ENCODE measurements at regions not wholly inside any gene's neighbourhood (a gene's known extent, or its start where the extent isn't known, plus 50 kb on each side); places are given as distances from the start of the nearest gene placed in this dataset.
A peak's percentile ranks its signal among the peaks of the same experiment; 100 is the strongest.
"Not testable (repeated sequence)": the region's sequence is repeated elsewhere in the genome, so short reads cannot be mapped to it uniquely, and the experiment has no call there.

DNA sequence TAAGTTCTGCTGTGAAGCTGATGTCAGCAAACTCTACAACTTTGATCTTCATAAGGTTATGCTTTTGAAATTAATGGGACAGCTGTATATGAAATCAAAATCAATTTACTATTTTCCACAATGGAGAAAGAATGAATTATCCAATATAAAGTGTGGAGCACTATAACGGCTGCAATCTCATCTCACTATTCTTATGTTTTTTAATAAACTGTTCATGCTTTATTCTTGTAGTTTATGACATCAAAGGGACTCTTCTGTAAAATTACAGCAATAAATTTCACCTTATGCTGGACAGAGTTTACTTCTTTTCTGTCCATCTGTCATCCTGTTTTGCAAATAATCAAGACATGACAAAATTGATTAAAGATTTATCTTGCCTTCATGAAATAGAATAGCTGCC is 192.5 kb downstream of the TECRL start:
- no peak for FAIRE-seq

DNA sequence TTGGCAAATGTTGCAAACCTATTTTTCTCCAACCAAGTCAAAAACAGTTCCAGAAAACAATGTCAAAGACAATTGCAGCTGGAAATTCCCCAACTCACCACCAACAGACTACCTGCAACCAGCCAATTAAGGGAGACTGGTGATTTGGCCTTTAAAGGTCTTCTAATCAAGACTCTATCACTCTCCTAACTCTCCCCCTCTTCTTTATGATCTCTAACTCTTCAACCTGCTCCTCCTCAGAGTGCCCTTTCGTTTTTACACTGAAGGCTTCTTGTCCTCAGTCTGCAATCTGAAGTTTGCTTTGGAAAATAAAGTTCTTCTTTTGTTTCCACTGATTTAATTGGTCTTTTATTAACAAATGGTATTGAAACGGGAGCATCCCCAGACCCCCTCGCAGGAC is 203.9 kb downstream of the TECRL start:
- no peak for FAIRE-seq

DNA sequence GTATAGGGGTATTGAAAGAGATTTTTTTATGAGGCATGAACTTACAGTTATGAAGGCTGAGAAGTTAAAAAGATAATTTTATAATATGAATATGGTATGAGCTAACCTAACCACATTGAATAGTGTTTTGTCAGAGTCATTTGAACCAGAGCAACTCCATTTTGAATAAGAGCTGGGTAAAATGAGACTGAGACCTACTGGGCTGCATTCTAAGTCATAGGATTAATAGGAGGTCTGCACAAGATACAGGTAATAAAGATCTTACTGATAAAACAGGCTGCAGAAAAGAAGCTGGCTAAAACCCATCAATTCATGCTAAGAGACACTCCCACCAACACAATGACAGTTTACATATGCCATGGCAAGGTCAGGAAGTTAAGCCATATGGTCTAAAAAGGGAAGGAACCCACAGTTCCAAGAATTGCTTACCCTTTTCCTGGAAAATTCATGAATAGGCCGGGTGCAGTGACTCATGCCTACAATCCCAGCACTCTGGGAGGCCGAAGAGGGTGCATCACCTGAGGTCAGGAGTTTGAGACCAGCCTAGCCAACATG is 209.2 kb downstream of the TECRL start:
- FAIRE-seq: no peak

DNA sequence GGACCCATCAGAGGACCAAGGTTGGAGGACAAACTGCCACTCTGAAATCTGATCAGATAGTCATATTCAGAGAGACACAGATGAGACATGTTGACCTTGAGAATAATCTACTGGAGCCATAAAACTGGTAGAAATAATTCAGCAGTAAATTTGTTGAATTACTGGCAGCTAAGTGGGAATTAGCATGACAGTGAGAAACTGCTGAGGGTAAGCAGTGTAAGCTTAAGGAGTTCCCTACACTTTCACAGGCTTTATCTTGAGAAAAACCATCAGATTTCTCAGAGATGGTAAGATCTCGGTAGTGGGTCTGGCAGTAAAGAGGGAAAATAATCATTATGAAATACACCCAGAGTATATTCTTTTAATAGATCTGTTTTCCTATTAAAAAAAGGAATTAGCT is 213.7 kb downstream of the TECRL start:
- no peak for FAIRE-seq

DNA sequence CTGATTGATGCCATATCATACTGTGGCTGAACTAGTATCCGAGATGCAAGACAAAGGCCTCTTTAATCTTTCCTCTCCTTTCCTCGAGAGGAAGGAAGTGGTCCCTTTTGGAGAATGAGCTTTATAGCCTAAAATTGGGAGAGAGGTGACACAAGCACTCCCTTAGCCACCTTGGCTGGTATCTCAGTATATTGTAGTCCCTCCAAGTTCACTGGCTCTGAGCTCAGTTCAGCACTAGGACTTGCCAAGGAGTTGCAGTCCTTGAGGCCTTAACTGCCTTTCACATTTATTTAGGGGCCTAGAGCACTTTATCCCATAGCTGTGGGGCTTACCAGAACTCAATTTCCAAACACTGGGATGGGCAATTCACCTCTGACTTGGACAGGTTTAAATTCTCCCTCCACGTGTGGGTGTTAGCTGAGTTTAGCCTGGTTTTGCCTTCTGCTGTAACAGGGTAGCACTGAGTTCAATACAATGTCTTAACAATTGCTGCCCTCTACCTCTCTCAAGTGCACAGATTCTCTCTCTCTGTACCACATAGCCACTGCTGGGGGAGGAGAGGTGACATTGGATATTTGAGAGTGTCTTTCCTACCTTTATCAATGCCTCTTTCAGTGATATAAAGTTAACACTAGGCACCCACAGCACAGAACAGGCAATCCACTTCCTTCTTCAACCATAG is 216.4 kb downstream of the TECRL start:
- no peak for FAIRE-seq

DNA sequence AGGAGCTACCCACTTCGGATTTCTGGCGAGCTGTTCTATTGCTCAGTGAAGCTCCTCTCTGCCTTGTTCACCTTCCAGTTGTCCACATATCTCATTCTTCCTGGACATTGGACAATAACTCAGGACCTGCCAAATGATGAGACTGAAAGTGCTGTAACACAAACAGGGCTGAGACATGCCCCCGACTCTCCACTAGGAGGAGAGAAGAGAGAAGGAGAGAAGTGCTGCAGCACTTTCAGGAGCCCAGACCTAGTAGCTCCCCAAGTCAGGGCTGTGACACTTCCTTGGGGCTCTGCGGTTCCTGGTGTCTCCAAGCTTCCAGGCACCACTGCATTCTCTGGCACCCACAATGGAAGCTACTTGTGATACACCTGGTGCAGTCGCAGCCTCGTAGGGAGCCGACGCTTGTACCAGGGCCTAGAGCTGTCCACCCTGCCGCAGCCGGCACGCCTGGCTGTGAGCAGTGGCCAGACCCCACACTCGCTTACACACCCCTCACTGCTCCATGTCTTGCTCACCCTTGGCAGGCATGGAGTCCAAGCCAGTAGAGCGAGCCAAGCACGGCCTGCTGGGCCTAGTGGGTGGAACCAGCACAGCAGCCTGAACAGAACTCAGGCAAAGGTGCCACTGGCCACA is 234.9 kb downstream of the TECRL start:
- FAIRE-seq: no peak

DNA sequence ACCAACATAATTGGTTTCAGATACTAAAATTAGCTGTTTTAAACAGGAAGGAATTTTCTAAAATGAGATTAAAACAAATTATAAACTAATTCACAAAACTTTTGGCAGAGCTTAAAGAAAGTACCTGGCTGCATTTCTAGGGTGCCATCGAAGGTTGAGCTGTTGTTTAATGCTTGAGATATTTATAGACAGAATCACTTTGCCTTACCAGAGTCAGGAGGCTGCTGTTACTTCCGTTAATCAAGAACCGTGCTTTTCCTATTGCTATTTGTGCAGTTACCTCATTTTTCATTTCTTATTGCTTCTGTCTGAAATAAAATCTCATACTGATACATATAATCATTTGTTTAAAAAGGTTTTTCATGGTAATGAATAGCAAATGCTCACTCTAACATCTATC is 242.9 kb downstream of the TECRL start:
- FAIRE-seq: no peak

DNA sequence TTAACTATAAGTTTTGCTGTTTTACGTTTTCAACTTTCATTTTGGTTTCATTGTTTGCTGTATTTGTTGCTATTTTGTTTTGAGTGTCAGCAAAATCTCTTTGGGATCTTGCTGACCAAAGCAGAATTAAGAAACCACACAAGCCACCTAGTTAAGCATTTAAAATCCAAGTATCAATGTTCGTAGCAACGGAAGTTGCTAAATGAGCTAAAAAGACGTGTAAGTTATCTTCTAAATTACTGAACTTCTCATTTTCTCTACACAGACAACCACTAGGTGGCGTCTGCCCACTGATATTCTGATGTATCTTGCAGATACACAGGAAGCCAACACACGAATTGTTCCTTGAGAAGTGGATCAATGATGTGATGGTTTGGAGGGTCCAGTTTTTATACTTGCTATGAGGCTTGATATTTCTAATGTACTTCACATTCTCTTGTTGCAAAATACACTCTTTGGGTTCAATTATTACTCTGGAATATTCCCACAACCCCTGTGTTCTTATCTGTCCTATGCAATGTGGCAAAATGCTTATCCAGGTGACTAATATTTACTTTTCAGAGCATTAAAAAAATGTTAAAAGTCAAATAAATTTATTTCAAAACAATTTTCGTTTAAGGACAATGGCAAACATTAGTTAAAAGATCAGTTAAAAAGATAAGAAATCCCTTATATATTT is 250.5 kb downstream of the TECRL start:
- peak; percentile 92 for FAIRE-seq

DNA sequence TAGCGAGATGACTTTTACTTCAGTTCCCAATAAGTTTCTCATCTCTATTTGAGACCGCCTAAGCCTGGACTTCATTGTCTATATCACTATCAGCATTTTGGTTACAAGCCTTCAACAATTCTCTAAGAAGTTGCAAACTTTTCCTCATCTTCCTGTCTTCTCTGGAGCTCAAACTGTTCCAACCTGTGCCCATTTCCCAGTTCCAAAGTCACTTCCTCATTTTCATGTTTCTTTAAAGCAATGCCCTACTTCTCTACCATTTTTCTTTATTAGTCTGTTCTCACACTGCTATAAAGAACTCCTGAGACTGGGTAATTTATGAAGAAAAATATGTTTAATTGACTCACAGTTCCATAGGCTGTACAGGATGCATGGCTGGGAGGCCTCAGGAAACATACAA is 251.9 kb downstream of the TECRL start:
- no peak for FAIRE-seq

DNA sequence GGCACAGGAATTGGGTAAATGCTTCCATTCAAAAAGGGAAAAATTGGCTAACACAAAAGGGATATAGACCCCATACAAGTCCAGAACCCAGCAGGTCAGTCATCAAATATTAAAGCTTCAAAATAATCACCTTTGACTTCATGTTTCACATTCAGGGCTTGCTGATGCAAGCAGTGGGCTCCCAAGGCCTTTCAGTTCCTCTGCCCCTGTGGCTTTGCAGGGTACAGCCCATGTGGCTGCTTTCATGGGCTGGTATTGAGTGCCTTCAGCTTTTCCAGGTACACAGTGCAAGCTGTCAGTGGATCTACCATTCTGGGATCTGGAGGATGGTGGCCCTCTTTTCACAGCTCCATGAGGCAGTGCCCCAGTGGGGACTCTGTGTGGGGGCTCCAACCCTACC is 253.0 kb downstream of the TECRL start:
- FAIRE-seq: no peak

DNA sequence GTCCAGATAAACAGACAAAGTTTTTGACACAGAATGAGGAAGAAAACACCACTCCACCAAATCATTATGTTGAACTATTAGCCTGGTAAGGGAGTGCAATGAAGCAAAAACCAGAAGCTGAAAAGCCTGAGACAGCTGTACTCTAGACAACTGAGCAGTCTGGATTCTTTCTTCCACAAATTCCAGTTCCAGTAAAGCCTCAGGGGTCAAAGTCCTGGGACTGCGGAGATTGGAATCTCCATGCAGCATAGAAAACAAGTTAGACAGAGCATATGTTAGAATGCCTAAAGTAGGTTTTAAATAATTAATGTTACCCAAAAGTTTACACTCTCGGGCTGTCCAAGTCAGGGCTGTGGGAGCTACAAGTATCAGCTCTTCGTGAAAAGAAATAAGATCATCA is 263.2 kb downstream of the TECRL start:
- FAIRE-seq: no peak

DNA sequence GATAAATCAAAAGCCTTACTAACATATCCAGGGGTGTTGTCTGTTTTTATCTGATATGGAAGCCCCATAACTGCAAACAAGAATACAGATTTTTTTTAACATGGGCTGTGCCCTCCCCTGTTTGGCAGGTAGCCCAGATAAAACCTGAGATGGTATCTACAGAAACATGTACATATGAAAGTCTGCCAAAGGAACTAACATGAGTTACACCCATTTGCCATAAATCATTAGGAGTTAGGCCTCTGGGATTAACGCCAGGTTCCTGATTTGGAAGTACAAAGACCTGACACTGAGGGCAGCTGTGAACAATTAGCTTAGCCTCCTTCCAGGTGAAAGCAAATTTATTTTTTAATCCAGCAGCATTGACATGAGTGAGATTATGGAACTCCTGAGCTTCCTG is 264.3 kb downstream of the TECRL start:
- no peak for FAIRE-seq

DNA sequence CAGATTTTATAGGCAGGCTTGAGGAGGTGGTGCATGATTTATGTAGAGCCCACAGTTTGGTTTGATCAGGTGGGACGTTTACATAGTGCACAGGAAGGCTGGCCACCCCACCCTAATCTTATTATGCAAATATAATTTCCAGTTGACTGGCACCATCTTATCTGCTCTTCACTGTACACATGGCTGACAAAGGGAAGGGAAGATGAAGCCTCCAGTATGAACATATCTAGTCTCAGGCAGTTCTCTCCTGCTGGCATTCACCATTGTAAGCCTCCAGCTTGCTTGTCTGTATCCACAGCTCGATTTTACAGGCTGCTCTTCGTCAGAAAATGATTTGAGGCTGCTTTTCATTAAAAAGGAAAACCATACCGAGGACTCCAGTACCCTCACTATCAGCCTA is 278.3 kb downstream of the TECRL start:
- no peak for FAIRE-seq

DNA sequence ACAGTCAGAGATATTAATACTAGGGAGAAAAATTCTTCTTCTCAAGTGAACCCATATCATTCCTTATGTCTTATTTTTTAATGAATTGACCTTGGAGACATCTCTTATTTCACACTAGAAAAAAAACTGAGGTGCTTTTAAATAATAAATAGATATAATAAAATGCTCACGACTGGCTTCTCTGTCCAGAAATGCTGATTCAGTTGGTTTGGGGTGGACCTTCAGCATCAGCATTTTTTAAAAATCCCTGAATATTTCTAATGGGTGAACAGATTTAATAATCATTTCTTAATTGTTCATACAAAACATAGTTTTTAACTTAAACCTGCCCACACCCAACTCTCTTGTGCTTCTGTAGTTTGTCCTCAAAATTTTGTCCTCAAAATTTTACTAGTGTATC is 283.9 kb downstream of the TECRL start:
- no peak for FAIRE-seq

DNA sequence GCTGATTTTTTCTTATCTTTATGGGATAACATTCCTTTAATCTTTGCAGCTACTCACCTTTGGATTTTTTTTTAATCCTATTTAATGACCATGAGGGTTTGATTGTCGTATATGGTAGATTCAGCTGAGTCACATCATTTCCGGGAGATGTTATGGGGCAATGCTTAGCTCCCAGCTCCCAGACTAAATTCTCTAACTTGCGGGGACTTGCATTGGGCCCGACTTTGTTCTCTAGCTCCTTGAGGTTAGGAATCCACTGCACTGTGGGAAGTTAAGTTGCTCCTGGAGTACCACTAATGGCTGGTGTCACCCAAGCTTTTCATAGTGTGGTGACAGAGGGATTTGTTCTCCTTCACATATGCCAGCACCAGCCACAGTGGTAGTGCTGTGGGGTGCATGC is 287.4 kb downstream of the TECRL start:
- no peak for FAIRE-seq

DNA sequence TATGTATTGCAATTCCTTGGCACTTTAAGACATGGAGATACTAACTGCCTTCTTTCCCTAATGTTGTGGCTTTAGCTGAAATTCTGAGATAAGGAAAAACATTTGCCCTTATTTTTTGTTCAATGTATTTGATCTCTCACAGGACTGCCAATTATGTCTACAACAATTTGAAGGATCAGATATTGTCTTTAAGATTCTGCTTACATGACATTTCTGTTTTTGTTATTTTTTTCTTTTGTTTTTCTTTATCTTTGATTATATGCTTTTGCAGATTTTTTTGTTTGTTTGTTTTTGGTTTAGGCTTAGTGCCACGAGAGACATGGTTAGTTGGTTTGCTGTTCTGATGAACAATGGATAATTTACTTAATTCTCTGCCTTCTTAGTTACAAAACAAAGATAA is 303.3 kb downstream of the TECRL start:
- no peak for FAIRE-seq

DNA sequence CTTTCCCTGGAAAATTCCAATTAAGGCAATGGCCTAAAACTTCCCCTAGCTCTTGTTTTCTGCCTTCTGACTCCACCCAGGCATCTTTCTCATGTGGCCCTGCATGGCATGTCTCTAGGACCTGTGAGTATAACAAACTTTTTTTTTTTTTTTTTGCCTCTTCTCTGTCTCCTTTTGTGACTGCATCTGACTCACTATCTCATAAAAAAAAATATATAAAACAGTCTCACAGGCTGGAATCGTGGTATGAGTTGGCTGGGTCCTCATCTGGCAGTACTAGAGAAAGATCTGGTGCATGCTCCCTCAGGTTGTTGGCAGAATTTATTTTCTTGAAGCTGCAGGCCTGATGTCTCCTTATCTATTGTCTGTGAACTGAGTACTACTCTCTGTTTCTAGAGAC is 313.9 kb downstream of the TECRL start:
- no peak for FAIRE-seq

DNA sequence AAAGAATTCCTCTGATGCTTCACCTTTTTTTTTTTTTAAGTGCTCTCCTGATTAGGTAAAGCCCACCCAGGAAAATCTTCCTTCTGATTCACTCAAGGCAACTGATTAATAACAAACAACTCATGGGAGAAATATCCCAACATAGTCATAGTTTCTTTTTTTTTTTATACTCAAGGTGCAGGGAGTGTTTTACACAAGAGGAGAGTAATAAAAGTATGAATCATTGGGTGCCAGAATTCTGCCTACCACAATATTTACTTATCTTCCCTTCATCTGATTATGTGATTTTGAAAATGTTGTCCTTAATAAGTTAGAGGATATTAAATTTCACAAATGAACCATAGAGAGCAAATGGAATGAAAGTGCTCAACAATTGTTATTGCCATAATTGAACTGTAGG is 329.9 kb downstream of the TECRL start:
- no peak for FAIRE-seq

DNA sequence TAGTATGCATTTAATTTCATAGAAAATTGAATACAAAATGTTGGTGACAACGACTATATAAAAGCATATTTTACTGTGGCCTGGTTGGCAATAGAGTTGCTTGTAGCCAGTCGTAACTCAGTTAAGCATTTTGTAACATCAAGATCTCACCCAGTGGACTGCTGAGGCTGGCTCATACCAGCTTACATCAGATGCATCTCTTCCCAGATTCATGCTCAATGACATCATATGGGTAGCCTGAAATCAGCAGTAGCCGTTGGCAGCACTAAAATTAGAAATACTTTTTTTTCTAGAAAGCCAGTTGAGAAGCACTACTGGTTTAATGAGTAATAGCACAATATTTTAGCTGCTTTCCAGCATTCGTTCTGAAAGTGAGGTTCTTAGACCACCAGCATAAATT is 341.2 kb downstream of the TECRL start:
- no peak for FAIRE-seq

DNA sequence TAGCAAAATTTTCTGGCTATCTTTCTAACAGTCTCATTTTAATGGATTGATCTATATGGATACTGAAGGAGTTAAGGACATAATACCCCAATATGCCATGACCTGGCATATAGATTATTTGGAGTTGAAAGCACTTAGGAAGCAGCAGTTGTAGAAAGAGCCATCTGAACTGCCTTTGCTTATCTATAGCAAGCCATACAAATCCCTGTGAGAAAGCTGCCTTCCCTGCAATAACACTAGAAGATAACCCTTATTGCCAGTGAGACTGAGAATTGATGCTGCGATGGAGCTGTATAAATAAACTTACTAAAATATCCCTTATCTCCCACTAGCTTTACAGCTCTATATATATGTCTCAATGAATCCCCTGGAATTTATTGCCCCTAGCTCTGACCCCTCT is 346.3 kb downstream of the TECRL start:
- FAIRE-seq: no peak

DNA sequence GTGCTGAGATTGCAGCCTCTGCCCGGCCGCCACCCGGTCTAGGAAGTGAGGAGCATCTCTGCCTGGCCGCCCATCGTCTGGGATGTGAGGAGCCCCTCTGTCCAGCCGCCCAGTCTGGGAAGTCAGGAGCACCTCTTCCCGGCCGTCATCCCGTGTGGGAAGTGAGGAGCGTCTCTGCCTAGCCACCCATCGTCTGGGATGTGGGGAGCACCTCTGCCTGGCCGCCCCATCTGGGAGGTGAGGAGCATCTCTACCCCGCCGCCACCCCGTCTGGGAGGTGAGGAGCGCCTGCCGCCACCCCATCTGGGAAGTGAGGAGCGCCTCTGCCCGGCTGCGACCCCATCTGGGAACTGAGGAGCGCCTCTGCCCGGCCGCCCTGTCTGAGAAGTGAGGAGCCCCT is 372.2 kb downstream of the TECRL start:
- not testable (repeated sequence) for FAIRE-seq

DNA sequence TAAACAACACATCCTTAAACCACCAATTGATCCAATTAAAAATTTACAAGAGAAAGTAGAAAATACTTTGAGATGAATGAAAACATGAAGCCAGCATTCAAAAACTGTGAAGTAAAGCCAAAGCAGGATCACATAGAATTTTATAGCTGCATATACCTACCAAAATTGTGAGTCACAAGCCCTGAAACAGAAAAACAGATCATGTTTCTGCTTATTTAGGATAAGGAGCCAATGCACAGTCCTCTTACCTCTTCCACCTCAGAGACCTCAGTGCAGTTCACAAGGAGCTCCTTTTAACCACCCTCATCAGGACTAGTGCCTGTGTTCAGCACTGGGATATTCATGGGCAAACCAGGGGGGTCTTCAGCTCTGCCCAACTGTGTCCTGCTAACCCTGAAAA is 386.7 kb downstream of the TECRL start:
- no peak for FAIRE-seq

DNA sequence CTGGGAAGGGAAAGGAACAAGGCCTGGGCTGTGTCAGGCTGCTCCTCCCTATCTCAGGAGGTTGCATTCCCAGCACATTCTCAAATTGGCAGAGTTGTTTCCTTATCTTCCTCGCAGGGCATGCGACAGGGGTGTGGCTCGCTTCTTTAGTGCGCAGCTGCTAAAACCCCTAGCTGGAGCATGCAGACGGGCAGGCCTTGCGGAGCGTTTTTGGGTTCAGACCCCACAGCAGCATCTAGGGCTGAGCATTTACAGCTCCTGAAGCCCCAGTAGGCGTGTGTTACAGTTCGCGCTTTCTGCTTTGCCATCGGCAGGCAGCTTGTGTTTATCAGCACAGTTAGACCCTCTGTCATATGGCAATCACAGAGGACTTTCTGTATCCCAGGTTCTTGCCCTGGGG is 392.4 kb downstream of the TECRL start:
- no peak for FAIRE-seq

DNA sequence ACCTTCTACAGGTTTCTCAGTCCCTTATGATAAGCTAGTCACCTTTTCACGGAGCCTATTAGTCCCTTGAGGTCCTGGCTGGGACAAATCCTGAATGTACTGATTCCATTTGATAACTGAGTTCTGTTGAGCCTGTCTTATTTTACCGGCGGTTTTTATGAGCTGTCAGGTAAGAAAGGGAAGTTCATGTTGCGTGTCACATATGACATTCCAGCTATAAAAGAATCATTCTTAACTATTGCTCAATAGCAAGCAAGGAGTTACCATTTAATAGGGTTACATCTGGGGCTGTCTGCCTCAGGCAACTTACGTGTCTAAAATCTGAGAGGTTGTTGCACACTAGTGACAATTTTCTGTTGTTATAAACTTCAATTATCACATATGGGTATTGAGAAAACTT is 394.6 kb downstream of the TECRL start:
- no peak for FAIRE-seq
